Endothelial cell of umbilical vein (primary cell): ENCODE measurements at regions not wholly inside any gene's neighbourhood (a gene's known extent, or its start where the extent isn't known, plus 50 kb on each side); places are given as distances from the start of the nearest gene placed in this dataset.

Experiments used
- BruUV-seq: library from RNA; stranded (reverse); fragments of 400-500 nt; replicated peaks from 2 replicates; lab custom pipeline; 2021; lab: Mats Ljungman, UMichigan
- CTCF ChIA-PET: fragments of 300-600, 350-600 bp; sonication (Branson Sonifier 250); formaldehyde crosslinking; loops from one replicate; lab custom pipeline; 2021; ENCODE audit warnings: antibody characterized with exemption, inconsistent platforms; lab: Charles Lee
- POLR2A ChIA-PET: fragments of 300-600, 350-600 bp; sonication (Branson Sonifier 250); formaldehyde crosslinking; loops from one replicate; lab custom pipeline; 2021; ENCODE audit warnings: antibody characterized with exemption, inconsistent platforms; lab: Charles Lee
- DNase-seq: peaks from one replicate; pipeline ENCODE4 v3.0.0-alpha.2; 2011; ENCODE audit warnings: low read depth, low spot score
- FAIRE-seq: peaks from 2 replicates; lab custom pipeline; 2011; peaks lifted over from hg19 to GRCh38; lab: Jason Lieb, UNC
- H2AFZ ChIP-seq: 2 replicates; pipeline ENCODE4 v1.6.0; 2012; ENCODE audit warnings: low read depth, low read length, control low read depth, inconsistent platforms
- H3K27ac ChIP-seq: 2 replicates; pipeline ENCODE4 v1.5.1; 2011; ENCODE audit warnings: low read depth, mild to moderate bottlenecking, control low read depth, low read length, moderate library complexity; ENCODE audit not compliant: insufficient read depth
- H3K27me3 ChIP-seq, 2 experiments: 2 replicates each; pipeline versions ENCODE4 v1.6.0 to v1.6.1; 2011; ENCODE audit warnings: low read length in 2 of 2, mixed read lengths in 1 of 2; ENCODE audit not compliant: control insufficient read depth in 2 of 2, insufficient read depth in 2 of 2
- H3K36me3 ChIP-seq, 2 experiments: 2 replicates in 1 of 2; 3 replicates in 1 of 2; pipeline ENCODE4 v1.5.1; 2011; ENCODE audit warnings: low read length in 2 of 2, mild to moderate bottlenecking in 1 of 2, moderate library complexity in 1 of 2; ENCODE audit not compliant: control insufficient read depth in 2 of 2, insufficient read depth in 2 of 2; ENCODE audit errors: extremely low read depth in 1 of 2
- H3K4me1 ChIP-seq: 3 replicates; pipeline ENCODE4 v1.5.1; 2011; ENCODE audit warnings: mild to moderate bottlenecking, low read length; ENCODE audit not compliant: control insufficient read depth, insufficient read depth; ENCODE audit errors: extremely low read depth
- H3K4me2 ChIP-seq: 2 replicates; pipeline ENCODE4 v1.6.1; 2011; ENCODE audit warnings: low read length, control low read depth, mixed read lengths; ENCODE audit not compliant: insufficient read depth
- H3K4me3 ChIP-seq, 3 experiments: fragments of 200-600 bp in 1 of 3; sonication (generic), shearing (Covaris generic) in 1 of 3; replicated peaks in 1 of 3; 2 replicates each; pipeline ENCODE4 v1.5.1; 2011 to 2016; ENCODE audit warnings: control low read depth in 3 of 3, low read length in 3 of 3, mild to moderate bottlenecking in 2 of 3, inconsistent platforms in 1 of 3, low read depth in 1 of 3, moderate library complexity in 1 of 3; ENCODE audit not compliant: insufficient read depth in 1 of 3
- H3K79me2 ChIP-seq: 2 replicates; pipeline ENCODE4 v1.6.0; 2012; ENCODE audit warnings: low read length, inconsistent platforms; ENCODE audit not compliant: control insufficient read depth, insufficient read depth
- H3K9ac ChIP-seq: replicated peaks from 2 replicates; pipeline ENCODE3; 2011; ENCODE audit warnings: low read length, control low read depth; ENCODE audit not compliant: insufficient read depth; ENCODE audit errors: extremely low read depth
- H3K9me1 ChIP-seq: replicated peaks from 3 replicates; pipeline ENCODE4 v1.6.0; 2011; ENCODE audit warnings: mild to moderate bottlenecking, low read length; ENCODE audit not compliant: control insufficient read depth, insufficient read depth; ENCODE audit errors: extremely low read depth
- H3K9me3 ChIP-seq: replicated peaks from 2 replicates; pipeline ENCODE4 v1.5.1; 2012; ENCODE audit warnings: low read length, inconsistent platforms; ENCODE audit not compliant: control insufficient read depth, insufficient read depth
- H4K20me1 ChIP-seq: replicated peaks from 2 replicates; pipeline ENCODE3; 2011; ENCODE audit warnings: mild to moderate bottlenecking, low read length; ENCODE audit not compliant: control insufficient read depth, insufficient read depth; ENCODE audit errors: extremely low read depth
- CTCF ChIP-seq, 2 donors: IDR thresholded peaks; 1 replicate in 1 of 2; 2 replicates in 1 of 2; pipeline ENCODE4 v1.5.1; 2011; ENCODE audit warnings: low read length in 2 of 2, mild to moderate bottlenecking in 2 of 2, moderate library complexity in 2 of 2, control low read depth in 1 of 2, inconsistent platforms in 1 of 2, low read depth in 1 of 2; ENCODE audit not compliant: insufficient read depth in 1 of 2; ENCODE audit errors: extremely low read depth in 1 of 2
- EZH2 ChIP-seq: IDR thresholded peaks from 2 replicates; pipeline ENCODE4 v1.6.1; 2012; ENCODE audit warnings: borderline replicate concordance, low read depth, mild to moderate bottlenecking, moderate library complexity, low read length, inconsistent platforms; ENCODE audit not compliant: severe bottlenecking
- FOS ChIP-seq: IDR thresholded peaks from 2 replicates; pipeline ENCODE4 v1.6.1; 2011; ENCODE audit warnings: mild to moderate bottlenecking, low read length, moderate library complexity, borderline replicate concordance; ENCODE audit not compliant: insufficient read depth
- GATA2 ChIP-seq: IDR thresholded peaks from 2 replicates; pipeline ENCODE4 v1.7.0; 2011; ENCODE audit warnings: low read depth, mild to moderate bottlenecking, moderate library complexity, mixed read lengths, low read length; ENCODE audit not compliant: insufficient read length, insufficient read depth
- JUN ChIP-seq: IDR thresholded peaks from 2 replicates; pipeline ENCODE4 v1.6.1; 2011; ENCODE audit warnings: borderline replicate concordance, low read depth; ENCODE audit not compliant: insufficient read length, insufficient read depth
- MAX ChIP-seq: IDR thresholded peaks from 2 replicates; pipeline ENCODE4 v1.6.1; 2011; ENCODE audit not compliant: insufficient read depth, insufficient read length
- MYC ChIP-seq: IDR thresholded peaks from one replicate; pipeline ENCODE4 v1.6.1; 2011; ENCODE audit warnings: mild to moderate bottlenecking, low read depth, low read length
- POLR2A ChIP-seq: IDR thresholded peaks from 2 replicates; pipeline ENCODE4 v1.6.1; 2012; ENCODE audit warnings: low read depth, mild to moderate bottlenecking, control low read depth, low read length
- POLR2AphosphoS5 ChIP-seq: IDR thresholded peaks from 2 replicates; pipeline ENCODE4 v1.6.1; 2012; ENCODE audit warnings: low read depth, mild to moderate bottlenecking, control low read depth, low read length, moderate library complexity; ENCODE audit not compliant: insufficient read depth
- dilution Hi-C: fragments of 300-500 bp; cut with MboI; formaldehyde crosslinking; loops from one replicate; pipeline ENCODE4 v1.15.0; 2019; ENCODE audit warnings: low sequenced_read_pairs; ENCODE audit not compliant: extremely low pct_ligation_motif_present
- intact Hi-C: fragments of 100-400 bp; cut with micrococcal nuclease; formaldehyde crosslinking; loops from one replicate; pipeline ENCODE4 v1.10.0; 2022

- Histone ChIP-seq H3K36me3 (no peaks in the 10 kb centered on the region), H3K9me3 (no peaks in the 10 kb centered on the region), H4K20me1 (no peaks in the 10 kb centered on the region), H3K9ac (no peak overlapping the region), H3K4me3 (no peak overlapping the region), H3K27me3 (no peaks in the 10 kb centered on the region), H3K9me1 (no peaks in the 10 kb centered on the region), H2AFZ (no peak overlapping the region), H3K27ac (no peak overlapping the region), H3K4me2 (no peak overlapping the region), H3K4me1 (no peaks in the 10 kb centered on the region), H3K79me2 (no peaks in the 10 kb centered on the region)
- BruUV-seq = no TSS peak
- CTCF ChIA-PET = interaction anchor here (1.0 to 2.5 kb wide), 2 partner anchors 9 kb away, joined by 3 to 8 read pairs; no protein-coding TSS in a partner anchor
- no peak for DNase-seq
- no peak for TF ChIP-seq JUN
- no peak for TF ChIP-seq CTCF (IDR thresholded peaks at IDR 0.05; ENCODE audit: extremely low read depth in 1 of 2, insufficient read depth in 1 of 2, low read depth in 1 of 2, low read length in 2 of 2)
- no peak for TF ChIP-seq EZH2
- no peak for TF ChIP-seq GATA2
- TF ChIP-seq MAX = no peak
- no peak for TF ChIP-seq FOS
- no peak for TF ChIP-seq POLR2AphosphoS5
- TF ChIP-seq POLR2A = no peak
- TF ChIP-seq MYC = no peak
- no peak for FAIRE-seq
- dilution Hi-C loops (no loop called here), intact Hi-C loops (no loop called here)
- POLR2A ChIA-PET = no interaction called here
These were observed 642.6 kb upstream of the CCDC179 start for GRCh38 chr11:23502826-23503225.
